GM19239 (cell line): ENCODE measurements at regions not wholly inside any gene's neighbourhood (a gene's known extent, or its start where the extent isn't known, plus 50 kb on each side); places are given as distances from the start of the nearest gene placed in this dataset.

ENCODE experiments used
- DNase-seq: peaks from one replicate; pipeline ENCODE4 v3.0.0; 2011; ENCODE audit warnings: low spot score; ENCODE audit not compliant: insufficient read length
- FAIRE-seq: peaks from 2 replicates; lab custom pipeline; 2011; peaks lifted over from hg19 to GRCh38; lab: Jason Lieb, UNC

DNA sequence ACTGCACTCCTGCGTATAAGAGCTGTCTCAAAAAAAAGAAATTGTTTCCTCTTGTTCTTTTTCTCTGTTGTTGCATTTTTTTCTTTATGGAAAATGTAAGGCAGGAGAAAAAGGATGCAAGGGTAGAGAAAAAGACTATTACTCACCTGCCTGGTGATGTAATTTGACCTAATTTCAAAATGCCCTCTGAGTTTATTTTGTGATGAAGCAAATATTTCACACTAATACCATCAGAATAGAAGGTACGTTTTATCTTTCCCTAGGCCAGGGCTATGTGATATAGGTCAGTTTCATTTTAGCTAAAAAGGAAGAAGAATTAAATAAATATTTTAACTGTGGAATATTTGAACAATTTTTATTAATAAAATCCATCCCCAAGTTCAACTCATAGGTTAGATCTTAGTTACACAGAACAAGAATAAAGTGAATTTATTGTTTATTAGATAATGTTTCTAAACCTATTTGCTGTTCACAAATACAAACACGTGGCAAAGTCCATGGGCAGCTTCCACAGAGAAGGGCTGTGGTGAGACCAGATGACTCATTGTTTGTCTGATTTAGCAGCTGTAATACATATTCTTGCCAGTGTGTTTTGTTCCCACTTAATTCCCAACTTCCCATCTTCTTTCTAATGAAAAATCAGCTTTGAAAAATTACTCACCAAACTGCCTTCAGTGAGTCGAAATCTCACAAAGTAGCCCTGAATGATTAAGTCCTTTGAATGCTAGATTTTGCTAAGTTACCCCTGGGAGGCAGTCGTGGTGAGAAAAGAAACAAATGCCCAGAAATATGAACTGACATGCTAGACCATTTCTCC lies 52.8 kb upstream of the CCDC112 start:
- DNase-seq, result no peak
- no peak for FAIRE-seq

- FAIRE-seq, result no peak
- DNase-seq, result no peak
These were observed 51.7 kb upstream of the CCDC112 start for GRCh38 chr5:115348175-115348574.
